ENCODE measurements at regions not wholly inside any gene's neighbourhood (a gene's known extent, or its start where the extent isn't known, plus 50 kb on each side); places are given as distances from the start of the nearest gene placed in this dataset.

DNA sequence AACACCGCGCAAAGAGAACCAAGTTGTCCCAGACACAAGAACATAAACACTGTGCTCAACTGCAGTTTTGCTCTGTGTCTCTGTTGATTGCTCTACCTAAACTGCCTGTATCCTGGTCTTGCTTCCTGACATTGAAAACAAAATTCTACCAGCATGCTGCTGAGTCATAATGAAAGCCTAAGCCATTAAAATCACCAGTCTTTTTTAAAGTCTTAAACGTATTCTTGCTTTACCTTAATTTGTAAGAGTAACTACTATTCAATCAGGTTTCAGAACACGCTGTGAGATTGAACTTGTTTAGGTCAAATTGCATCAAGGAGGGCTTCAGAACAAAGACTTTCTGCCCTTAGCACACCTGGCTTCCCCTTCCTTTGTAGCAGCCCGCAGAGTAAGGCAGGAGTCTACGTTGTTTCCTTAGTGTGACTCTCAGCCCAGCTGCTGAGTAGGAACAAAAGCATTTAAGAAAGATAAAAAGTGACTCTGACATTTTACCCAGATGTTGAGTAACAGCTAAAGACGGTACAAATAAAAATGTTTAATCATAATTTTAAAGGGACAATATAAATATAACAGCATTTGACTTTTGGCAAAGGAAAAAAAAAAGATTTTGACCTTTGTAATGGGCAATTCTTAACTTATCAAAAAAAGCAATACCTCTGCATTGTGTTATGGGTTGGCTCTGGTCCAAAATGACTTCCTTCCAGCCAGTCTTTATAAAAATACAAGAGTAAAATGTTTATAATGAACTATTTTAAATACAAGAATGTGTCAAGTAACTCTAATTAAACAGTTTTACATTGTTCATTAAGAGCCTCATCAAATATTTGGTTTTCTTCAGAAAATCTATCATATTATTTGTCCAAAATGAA lies 186.9 kb upstream of the ADGRL4 start:
- H3K79me2 ChIP-seq (ENCODE audit: insufficient read depth, low read length): no peaks in the 10 kb centered on the region
- intact Hi-C loops (cut with micrococcal nuclease): no loop called here
- H3K4me3 Mint-ChIP-seq: no peak overlapping the region
- no peak overlapping the region for H3K9ac ChIP-seq (ENCODE audit: insufficient read depth, low read length, poor library complexity, severe bottlenecking)
- H3K27ac Mint-ChIP-seq: no peak overlapping the region
- H3K9me3 Mint-ChIP-seq: peaks cover 0 to 5% (median 2%) of the 10 kb centered on the region in 7 donors
- 16% methylated on average over 4 of the region's 7 CpGs for WGBS (ENCODE audit: insufficient coverage)
- H2AFZ ChIP-seq (ENCODE audit: insufficient read depth, low read depth, low read length, poor library complexity, severe bottlenecking): no peak overlapping the region
- H3K36me3 Mint-ChIP-seq: no peaks in the 10 kb centered on the region
- no peaks in the 10 kb centered on the region for H3K4me1 Mint-ChIP-seq
- H3K9me3 ChIP-seq (replicated peaks in 1 of 2; ENCODE audit: control insufficient read depth in 1 of 2, insufficient read depth in 1 of 2, low read length in 2 of 2): no peaks in the 10 kb centered on the region
- H3K27me3 Mint-ChIP-seq (ENCODE audit: low read depth in 3 of 3): no peaks in the 10 kb centered on the region
- no peak for DNase-seq
- no peaks in the 10 kb centered on the region for H4K20me1 ChIP-seq (ENCODE audit: insufficient read depth, low read length)
- H3K36me3 ChIP-seq (replicated peaks in 1 of 2; ENCODE audit: control insufficient read depth in 1 of 2, insufficient read depth in 2 of 2, low read length in 2 of 2): no peaks in the 10 kb centered on the region
- TF ChIP-seq, protein P1, sequence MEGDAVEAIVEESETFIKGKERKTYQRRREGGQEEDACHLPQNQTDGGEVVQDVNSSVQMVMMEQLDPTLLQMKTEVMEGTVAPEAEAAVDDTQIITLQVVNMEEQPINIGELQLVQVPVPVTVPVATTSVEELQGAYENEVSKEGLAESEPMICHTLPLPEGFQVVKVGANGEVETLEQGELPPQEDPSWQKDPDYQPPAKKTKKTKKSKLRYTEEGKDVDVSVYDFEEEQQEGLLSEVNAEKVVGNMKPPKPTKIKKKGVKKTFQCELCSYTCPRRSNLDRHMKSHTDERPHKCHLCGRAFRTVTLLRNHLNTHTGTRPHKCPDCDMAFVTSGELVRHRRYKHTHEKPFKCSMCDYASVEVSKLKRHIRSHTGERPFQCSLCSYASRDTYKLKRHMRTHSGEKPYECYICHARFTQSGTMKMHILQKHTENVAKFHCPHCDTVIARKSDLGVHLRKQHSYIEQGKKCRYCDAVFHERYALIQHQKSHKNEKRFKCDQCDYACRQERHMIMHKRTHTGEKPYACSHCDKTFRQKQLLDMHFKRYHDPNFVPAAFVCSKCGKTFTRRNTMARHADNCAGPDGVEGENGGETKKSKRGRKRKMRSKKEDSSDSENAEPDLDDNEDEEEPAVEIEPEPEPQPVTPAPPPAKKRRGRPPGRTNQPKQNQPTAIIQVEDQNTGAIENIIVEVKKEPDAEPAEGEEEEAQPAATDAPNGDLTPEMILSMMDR (IDR thresholded peaks at IDR 0.05): no peak
- no peak overlapping the region for H3K27ac ChIP-seq (ENCODE audit: low read depth in 1 of 2, low read length in 2 of 2)
- no peaks in the 10 kb centered on the region for H3K4me1 ChIP-seq (ENCODE audit: control insufficient read depth in 1 of 2, insufficient read depth in 2 of 2, low read length in 2 of 2)
- H3K4me3 ChIP-seq (replicated peaks in 1 of 3; ENCODE audit: low read depth in 2 of 3, low read length in 3 of 3): no peak overlapping the region
- H3K4me2 ChIP-seq (replicated peaks; ENCODE audit: extremely low read depth, low read length, poor library complexity, severe bottlenecking): no peak overlapping the region
- no peaks in the 10 kb centered on the region for H3K27me3 ChIP-seq (ENCODE audit: control insufficient read depth in 2 of 2, insufficient read depth in 2 of 2, low read length in 2 of 2)

DNA sequence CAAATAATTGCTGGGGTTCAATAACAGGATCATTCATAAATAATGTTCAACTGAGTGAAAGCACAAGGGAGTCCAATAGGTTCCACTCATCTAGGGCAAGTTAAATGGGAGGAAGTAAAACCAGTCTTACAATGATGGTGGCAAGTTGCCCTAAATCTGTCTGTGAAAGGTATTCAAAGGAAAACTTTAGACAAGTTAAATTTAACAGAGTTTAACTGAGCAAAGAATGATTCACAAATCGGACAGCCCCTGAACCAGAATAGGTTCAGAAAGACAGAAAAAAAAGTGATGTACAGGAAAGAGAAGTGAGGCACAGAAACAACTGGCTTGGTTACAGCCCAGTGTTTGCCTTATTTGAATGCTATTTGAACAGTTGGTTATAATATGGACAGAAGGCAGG lies 183.5 kb upstream of the ADGRL4 start:
- H3K4me3 ChIP-seq (replicated peaks in 1 of 3; ENCODE audit: low read depth in 2 of 3, low read length in 3 of 3): no peak overlapping the region
- Mint-ChIP-seq H3K36me3 (no peaks in the 10 kb centered on the region), H3K27me3 (ENCODE audit: low read depth in 3 of 3) (no peaks in the 10 kb centered on the region), H3K4me3 (no peak overlapping the region), H3K4me1 (no peaks in the 10 kb centered on the region), H3K9me3 (peaks cover 0 to 5% (median 0%) of the 10 kb centered on the region in 7 donors), H3K27ac (no peak overlapping the region)
- H3K9ac ChIP-seq (ENCODE audit: insufficient read depth, low read length, poor library complexity, severe bottlenecking): no peak overlapping the region
- intact Hi-C loops (cut with micrococcal nuclease): no loop called here
- H4K20me1 ChIP-seq (ENCODE audit: insufficient read depth, low read length): no peaks in the 10 kb centered on the region
- H3K36me3 ChIP-seq (replicated peaks in 1 of 2; ENCODE audit: control insufficient read depth in 1 of 2, insufficient read depth in 2 of 2, low read length in 2 of 2): no peaks in the 10 kb centered on the region
- no peak overlapping the region for H3K27ac ChIP-seq (ENCODE audit: low read depth in 1 of 2, low read length in 2 of 2)
- DNase-seq: no peak
- no peak overlapping the region for H3K4me2 ChIP-seq (replicated peaks; ENCODE audit: extremely low read depth, low read length, poor library complexity, severe bottlenecking)
- no peaks in the 10 kb centered on the region for H3K79me2 ChIP-seq (ENCODE audit: insufficient read depth, low read length)
- no peaks in the 10 kb centered on the region for H3K9me3 ChIP-seq (replicated peaks in 1 of 2; ENCODE audit: control insufficient read depth in 1 of 2, insufficient read depth in 1 of 2, low read length in 2 of 2)
- H3K4me1 ChIP-seq (ENCODE audit: control insufficient read depth in 1 of 2, insufficient read depth in 2 of 2, low read length in 2 of 2): no peaks in the 10 kb centered on the region
- H3K27me3 ChIP-seq (ENCODE audit: control insufficient read depth in 2 of 2, insufficient read depth in 2 of 2, low read length in 2 of 2): no peaks in the 10 kb centered on the region
- no peak overlapping the region for H2AFZ ChIP-seq (ENCODE audit: insufficient read depth, low read depth, low read length, poor library complexity, severe bottlenecking)
- 86% methylated on average over 1 of the region's 1 CpG for WGBS (ENCODE audit: insufficient coverage)
- TF ChIP-seq, protein P1 (IDR thresholded peaks at IDR 0.05): no peak
